ENCODE measurements at regions not wholly inside any gene's neighbourhood (a gene's known extent, or its start where the extent isn't known, plus 50 kb on each side); places are given as distances from the start of the nearest gene placed in this dataset.

DNA sequence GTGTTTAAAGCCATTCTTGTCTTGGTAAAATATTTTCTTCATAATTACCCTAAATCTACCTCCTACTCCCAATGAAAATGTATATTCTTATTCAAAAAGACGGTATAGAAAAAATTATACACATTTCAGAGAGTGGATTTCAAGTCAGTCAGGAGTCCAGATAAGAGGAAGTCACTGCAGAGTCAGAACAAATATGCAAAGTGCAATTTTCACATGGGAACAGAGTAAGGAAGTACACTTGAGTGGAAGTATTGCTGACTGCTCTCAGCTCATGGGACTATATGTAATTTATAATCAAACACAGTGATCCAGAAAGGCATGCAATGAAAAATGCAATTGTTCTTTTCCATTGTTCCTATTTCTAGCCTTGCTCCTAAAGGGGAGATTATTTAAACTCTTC lies 1128.0 kb downstream of the AACS start:
- TF ChIP-seq GATA3 (IDR thresholded peaks at IDR 0.05; ENCODE audit: low read depth, low read length) (no peak), GATA2 (IDR thresholded peaks at IDR 0.05; ENCODE audit: low read depth, low read length) (no peak)

Data from SH-SY5Y (cell line).